GM12878 (cell line): ENCODE measurements at regions not wholly inside any gene's neighbourhood (a gene's known extent, or its start where the extent isn't known, plus 50 kb on each side); places are given as distances from the start of the nearest gene placed in this dataset.

Experiments used
- BMI1 ChIP-seq: fragments of 450-650 bp; IDR thresholded peaks from 2 replicates; pipeline ENCODE4 v1.6.1; 2016; ENCODE audit warnings: mild to moderate bottlenecking, moderate library complexity, borderline replicate concordance
- NFXL1 ChIP-seq: fragments of 450-650 bp; IDR thresholded peaks from 2 replicates; pipeline ENCODE4 v1.6.1; 2017; ENCODE audit warnings: antibody characterized with exemption, mild to moderate bottlenecking, borderline replicate concordance
- POLR2AphosphoS5 ChIP-seq: IDR thresholded peaks from 2 replicates; pipeline ENCODE4 v1.6.1; 2011; ENCODE audit warnings: mild to moderate bottlenecking, low read length, inconsistent platforms
- POU2F2 ChIP-seq: IDR thresholded peaks from 3 replicates; pipeline ENCODE4 v1.6.1; 2011; ENCODE audit warnings: low read depth, mild to moderate bottlenecking, low read length, borderline replicate concordance
- RELA ChIP-seq: fragments of 450-650 bp; IDR thresholded peaks from 2 replicates; pipeline ENCODE4 v1.8.0; 2014; ENCODE audit warnings: borderline replicate concordance; ENCODE audit not compliant: partially characterized antibody
- SP1 ChIP-seq: IDR thresholded peaks from one replicate; pipeline ENCODE4 v1.6.1; 2011; ENCODE audit warnings: low read depth, low read length
- ZBED1 ChIP-seq: IDR thresholded peaks from 2 replicates; pipeline ENCODE4 v1.6.1; 2016; ENCODE audit warnings: borderline replicate concordance
- ZNF217 ChIP-seq: fragments of 450-650 bp; IDR thresholded peaks from 2 replicates; pipeline ENCODE4 v1.6.1; 2017; ENCODE audit warnings: antibody characterized with exemption, mild to moderate bottlenecking
- TF ChIP-seq, protein P1 (sequence below): fragments of 450-650 bp; IDR thresholded peaks from 2 replicates; pipeline ENCODE4 v1.6.1; 2018; ENCODE audit warnings: mild to moderate bottlenecking, low read depth, moderate library complexity; ENCODE audit not compliant: partially characterized antibody
- TF ChIP-seq, protein P2 (sequence below): fragments of 450-650 bp; formaldehyde crosslinking; IDR thresholded peaks from 2 replicates; pipeline ENCODE4 v1.5.0; 2022; ENCODE audit warnings: mild to moderate bottlenecking, missing genetic modification characterization

DNA sequence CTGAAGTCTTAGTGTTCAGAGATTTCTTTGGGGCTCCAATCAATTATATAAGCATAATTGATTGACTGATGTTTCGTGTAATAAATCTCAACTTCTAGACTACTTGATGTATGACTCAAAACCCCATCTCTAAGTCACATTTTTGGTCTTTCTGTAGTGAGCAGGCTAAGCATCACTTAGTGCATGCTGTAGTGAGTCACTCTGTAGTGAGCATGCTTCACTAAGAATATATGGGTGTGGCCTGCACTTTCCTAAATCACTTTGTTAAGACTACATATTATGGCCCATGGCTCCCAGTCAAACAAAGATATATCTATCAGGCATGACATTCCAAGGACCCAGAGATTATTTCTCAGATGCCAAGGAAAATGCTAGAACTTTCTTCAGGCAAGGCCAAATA lies 909.4 kb upstream of the LRFN5 start (continued):
- TF ChIP-seq, protein P1, sequence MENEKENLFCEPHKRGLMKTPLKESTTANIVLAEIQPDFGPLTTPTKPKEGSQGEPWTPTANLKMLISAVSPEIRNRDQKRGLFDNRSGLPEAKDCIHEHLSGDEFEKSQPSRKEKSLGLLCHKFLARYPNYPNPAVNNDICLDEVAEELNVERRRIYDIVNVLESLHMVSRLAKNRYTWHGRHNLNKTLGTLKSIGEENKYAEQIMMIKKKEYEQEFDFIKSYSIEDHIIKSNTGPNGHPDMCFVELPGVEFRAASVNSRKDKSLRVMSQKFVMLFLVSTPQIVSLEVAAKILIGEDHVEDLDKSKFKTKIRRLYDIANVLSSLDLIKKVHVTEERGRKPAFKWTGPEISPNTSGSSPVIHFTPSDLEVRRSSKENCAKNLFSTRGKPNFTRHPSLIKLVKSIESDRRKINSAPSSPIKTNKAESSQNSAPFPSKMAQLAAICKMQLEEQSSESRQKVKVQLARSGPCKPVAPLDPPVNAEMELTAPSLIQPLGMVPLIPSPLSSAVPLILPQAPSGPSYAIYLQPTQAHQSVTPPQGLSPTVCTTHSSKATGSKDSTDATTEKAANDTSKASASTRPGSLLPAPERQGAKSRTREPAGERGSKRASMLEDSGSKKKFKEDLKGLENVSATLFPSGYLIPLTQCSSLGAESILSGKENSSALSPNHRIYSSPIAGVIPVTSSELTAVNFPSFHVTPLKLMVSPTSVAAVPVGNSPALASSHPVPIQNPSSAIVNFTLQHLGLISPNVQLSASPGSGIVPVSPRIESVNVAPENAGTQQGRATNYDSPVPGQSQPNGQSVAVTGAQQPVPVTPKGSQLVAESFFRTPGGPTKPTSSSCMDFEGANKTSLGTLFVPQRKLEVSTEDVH = no peak
- TF ChIP-seq POU2F2 (no peak), ZBED1 (no peak), ZNF217 (no peak), RELA (no peak), BMI1 (no peak), SP1 (no peak), POLR2AphosphoS5 (no peak), NFXL1 (no peak)
- TF ChIP-seq, protein P2, sequence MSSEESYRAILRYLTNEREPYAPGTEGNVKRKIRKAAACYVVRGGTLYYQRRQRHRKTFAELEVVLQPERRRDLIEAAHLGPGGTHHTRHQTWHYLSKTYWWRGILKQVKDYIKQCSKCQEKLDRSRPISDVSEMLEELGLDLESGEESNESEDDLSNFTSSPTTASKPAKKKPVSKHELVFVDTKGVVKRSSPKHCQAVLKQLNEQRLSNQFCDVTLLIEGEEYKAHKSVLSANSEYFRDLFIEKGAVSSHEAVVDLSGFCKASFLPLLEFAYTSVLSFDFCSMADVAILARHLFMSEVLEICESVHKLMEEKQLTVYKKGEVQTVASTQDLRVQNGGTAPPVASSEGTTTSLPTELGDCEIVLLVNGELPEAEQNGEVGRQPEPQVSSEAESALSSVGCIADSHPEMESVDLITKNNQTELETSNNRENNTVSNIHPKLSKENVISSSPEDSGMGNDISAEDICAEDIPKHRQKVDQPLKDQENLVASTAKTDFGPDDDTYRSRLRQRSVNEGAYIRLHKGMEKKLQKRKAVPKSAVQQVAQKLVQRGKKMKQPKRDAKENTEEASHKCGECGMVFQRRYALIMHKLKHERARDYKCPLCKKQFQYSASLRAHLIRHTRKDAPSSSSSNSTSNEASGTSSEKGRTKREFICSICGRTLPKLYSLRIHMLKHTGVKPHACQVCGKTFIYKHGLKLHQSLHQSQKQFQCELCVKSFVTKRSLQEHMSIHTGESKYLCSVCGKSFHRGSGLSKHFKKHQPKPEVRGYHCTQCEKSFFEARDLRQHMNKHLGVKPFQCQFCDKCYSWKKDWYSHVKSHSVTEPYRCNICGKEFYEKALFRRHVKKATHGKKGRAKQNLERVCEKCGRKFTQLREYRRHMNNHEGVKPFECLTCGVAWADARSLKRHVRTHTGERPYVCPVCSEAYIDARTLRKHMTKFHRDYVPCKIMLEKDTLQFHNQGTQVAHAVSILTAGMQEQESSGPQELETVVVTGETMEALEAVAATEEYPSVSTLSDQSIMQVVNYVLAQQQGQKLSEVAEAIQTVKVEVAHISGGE = no peak
- TF ChIP-seq, all 136 proteins: peak for 0
